OCI-LY7 (cell line): ENCODE measurements at regions not wholly inside any gene's neighbourhood (a gene's known extent, or its start where the extent isn't known, plus 50 kb on each side); places are given as distances from the start of the nearest gene placed in this dataset.

Experiments
- BruUV-seq: library from RNA; stranded (reverse); fragments of 400-500 nt; replicated peaks from 2 replicates; lab custom pipeline; 2021; lab: Mats Ljungman, UMichigan
- CTCF ChIA-PET: fragments of 300-600 bp; sonication (Branson Sonifier 250); formaldehyde crosslinking; loops from one replicate; lab custom pipeline; 2022; ENCODE audit warnings: antibody characterized with exemption; ENCODE audit not compliant: unreplicated experiment; lab: Charles Lee
- POLR2A ChIA-PET: fragments of 300-600 bp; sonication (Branson Sonifier 250); formaldehyde crosslinking; loops from one replicate; lab custom pipeline; 2022; ENCODE audit warnings: antibody characterized with exemption; lab: Charles Lee
- DNase-seq: peaks from one replicate; pipeline ENCODE4 v3.0.0-alpha.2; 2015; ENCODE audit warnings: low spot score
- H2AFZ ChIP-seq: fragments of 200-600 bp; sonication (generic), shearing (Covaris generic); 2 replicates; pipeline ENCODE4 v1.6.1; 2014; ENCODE audit warnings: mild to moderate bottlenecking, antibody characterized with exemption, low read length, moderate library complexity
- H3K27ac ChIP-seq: fragments of 200-600 bp; sonication (generic); 2 replicates; pipeline ENCODE4 v1.5.1; 2014; ENCODE audit warnings: mixed run types, low read depth, mild to moderate bottlenecking, moderate library complexity, low read length, inconsistent platforms; ENCODE audit not compliant: poor library complexity, severe bottlenecking
- H3K36me3 ChIP-seq: fragments of 200-600 bp; sonication (generic); 2 replicates; pipeline ENCODE4 v1.6.1; 2014; ENCODE audit warnings: mild to moderate bottlenecking, antibody characterized with exemption, low read length, moderate library complexity, mixed read lengths; ENCODE audit not compliant: insufficient read depth
- H3K4me1 ChIP-seq: fragments of 200-600 bp; sonication (generic); 2 replicates; pipeline ENCODE4 v1.5.1; 2014; ENCODE audit warnings: mild to moderate bottlenecking, low read length; ENCODE audit not compliant: insufficient read depth, poor library complexity, severe bottlenecking
- H3K4me2 ChIP-seq: fragments of 200-600 bp; sonication (generic); 2 replicates; pipeline ENCODE4 v1.6.1; 2014; ENCODE audit warnings: mild to moderate bottlenecking, low read length
- H3K4me3 ChIP-seq: fragments of 200-600 bp; sonication (generic); 2 replicates; pipeline ENCODE4 v1.5.1; 2014; ENCODE audit warnings: mild to moderate bottlenecking, low read depth, low read length; ENCODE audit not compliant: poor library complexity, severe bottlenecking
- H3K79me2 ChIP-seq: fragments of 200-600 bp; sonication (generic); 2 replicates; pipeline ENCODE4 v1.6.1; 2016; ENCODE audit warnings: low read depth, mild to moderate bottlenecking, low read length, moderate library complexity, mixed read lengths; ENCODE audit not compliant: insufficient read depth
- H3K9me2 ChIP-seq: fragments of 200-600 bp; sonication (generic); 2 replicates; pipeline ENCODE4 v1.6.1; 2016; ENCODE audit warnings: mild to moderate bottlenecking, low read length, mixed read lengths; ENCODE audit not compliant: insufficient read depth
- H3K9me3 ChIP-seq: fragments of 200-600 bp; sonication (generic); 2 replicates; pipeline ENCODE4 v1.6.1; 2014; ENCODE audit warnings: mild to moderate bottlenecking, mixed run types, low read length, mixed read lengths
- H4K20me1 ChIP-seq: fragments of 200-600 bp; sonication (generic); 2 replicates; pipeline ENCODE4 v1.6.1; 2014; ENCODE audit warnings: mild to moderate bottlenecking, antibody characterized with exemption, low read length, moderate library complexity, mixed read lengths; ENCODE audit not compliant: insufficient read depth
- CTCF ChIP-seq: fragments of 200-600 bp; sonication (generic); conservative IDR thresholded peaks from 2 replicates; pipeline ENCODE4 v1.5.1; 2014; ENCODE audit warnings: mild to moderate bottlenecking, antibody characterized with exemption, low read length, moderate library complexity, mixed read lengths
- EZH2phosphoT487 ChIP-seq: fragments of 200-600 bp; sonication (generic); IDR thresholded peaks from 2 replicates; pipeline ENCODE4 v1.6.1; 2018; ENCODE audit warnings: low read depth, borderline replicate concordance, mild to moderate bottlenecking, mixed run types, antibody characterized with exemption, low read length, moderate library complexity, mixed read lengths
- intact Hi-C: fragments of 100-400 bp; cut with micrococcal nuclease; formaldehyde crosslinking; loops from one replicate; pipeline ENCODE4 v1.10.0; 2022; ENCODE audit not compliant: unreplicated experiment

DNA sequence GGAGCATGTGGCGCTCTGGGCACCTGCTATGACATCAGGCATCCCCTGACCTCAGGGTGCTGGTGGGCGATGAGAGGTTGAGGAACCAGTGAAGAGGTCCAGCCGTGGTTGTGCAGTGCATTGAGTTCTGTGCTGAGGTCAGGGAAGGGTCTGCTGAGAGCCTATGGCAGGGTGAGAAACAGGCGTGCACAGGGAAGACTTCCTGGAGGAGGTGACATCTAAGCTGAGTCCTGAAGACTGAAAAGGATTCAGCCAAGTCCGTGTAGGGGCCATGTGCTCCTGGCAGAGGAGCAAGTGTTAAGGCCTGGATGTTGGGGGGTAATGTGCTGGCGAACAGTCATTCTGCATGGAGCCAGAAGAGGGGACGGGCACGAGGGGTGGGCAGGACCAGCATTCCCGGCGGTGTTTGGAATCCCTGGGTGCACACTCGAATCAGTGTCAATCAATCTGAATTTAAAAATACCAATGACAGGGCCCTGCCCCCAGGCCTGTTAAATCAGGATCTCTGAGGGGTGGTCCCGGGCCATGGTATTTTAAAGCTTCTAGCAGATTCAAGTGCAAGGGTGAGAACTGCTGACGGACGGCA, 65.8 kb upstream of the CIBAR2 start:
- POLR2A ChIA-PET: no interaction called here
- BruUV-seq: no TSS peak

DNA sequence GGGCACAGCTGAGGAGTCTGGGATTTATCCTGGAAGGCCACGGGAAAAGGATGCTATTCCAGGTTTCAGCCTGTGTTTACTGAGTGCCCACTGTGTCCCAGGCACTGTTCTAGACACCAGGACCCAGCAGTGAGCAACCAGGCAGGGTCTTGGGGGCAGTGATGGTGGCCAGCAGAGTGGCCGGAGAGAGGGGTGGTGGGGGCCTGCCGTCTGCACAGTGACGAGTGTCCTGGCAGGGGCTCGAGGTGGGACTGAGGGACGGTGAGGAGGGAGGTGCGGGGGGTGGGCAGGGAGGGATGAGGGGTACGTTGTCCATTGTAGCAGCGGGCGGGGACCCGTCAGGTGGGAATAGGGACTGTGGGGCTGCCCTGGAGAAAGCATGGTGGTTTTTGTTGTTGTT, 66.3 kb upstream of the CIBAR2 start:
- TF ChIP-seq CTCF: no peak
- no peak for TF ChIP-seq EZH2phosphoT487
- ChIA-PET CTCF (no interaction called here), POLR2A (no interaction called here)
- Histone ChIP-seq H3K36me3 (no peaks in the 10 kb centered on the region), H3K27ac (no peak overlapping the region), H3K9me3 (no peaks in the 10 kb centered on the region), H3K4me1 (no peaks in the 10 kb centered on the region), H3K4me3 (no peak overlapping the region), H3K9me2 (no peaks in the 10 kb centered on the region), H2AFZ (no peak overlapping the region), H4K20me1 (no peaks in the 10 kb centered on the region), H3K79me2 (no peaks in the 10 kb centered on the region), H3K4me2 (no peak overlapping the region)
- BruUV-seq: no TSS peak
- intact Hi-C loops: no loop called here
- DNase-seq: no peak

More for the DNA sequence above, 65.8 kb upstream of the CIBAR2 start:
- CTCF ChIA-PET: no interaction called here
- Histone ChIP-seq H2AFZ (no peak overlapping the region), H3K4me3 (no peak overlapping the region), H4K20me1 (no peaks in the 10 kb centered on the region), H3K4me1 (no peaks in the 10 kb centered on the region), H3K79me2 (no peaks in the 10 kb centered on the region), H3K27ac (no peak overlapping the region), H3K4me2 (no peak overlapping the region), H3K36me3 (no peaks in the 10 kb centered on the region), H3K9me2 (no peaks in the 10 kb centered on the region), H3K9me3 (no peaks in the 10 kb centered on the region)
- DNase-seq: no peak
- no peak for TF ChIP-seq CTCF
- no peak for TF ChIP-seq EZH2phosphoT487
- intact Hi-C loops: no loop called here

DNA sequence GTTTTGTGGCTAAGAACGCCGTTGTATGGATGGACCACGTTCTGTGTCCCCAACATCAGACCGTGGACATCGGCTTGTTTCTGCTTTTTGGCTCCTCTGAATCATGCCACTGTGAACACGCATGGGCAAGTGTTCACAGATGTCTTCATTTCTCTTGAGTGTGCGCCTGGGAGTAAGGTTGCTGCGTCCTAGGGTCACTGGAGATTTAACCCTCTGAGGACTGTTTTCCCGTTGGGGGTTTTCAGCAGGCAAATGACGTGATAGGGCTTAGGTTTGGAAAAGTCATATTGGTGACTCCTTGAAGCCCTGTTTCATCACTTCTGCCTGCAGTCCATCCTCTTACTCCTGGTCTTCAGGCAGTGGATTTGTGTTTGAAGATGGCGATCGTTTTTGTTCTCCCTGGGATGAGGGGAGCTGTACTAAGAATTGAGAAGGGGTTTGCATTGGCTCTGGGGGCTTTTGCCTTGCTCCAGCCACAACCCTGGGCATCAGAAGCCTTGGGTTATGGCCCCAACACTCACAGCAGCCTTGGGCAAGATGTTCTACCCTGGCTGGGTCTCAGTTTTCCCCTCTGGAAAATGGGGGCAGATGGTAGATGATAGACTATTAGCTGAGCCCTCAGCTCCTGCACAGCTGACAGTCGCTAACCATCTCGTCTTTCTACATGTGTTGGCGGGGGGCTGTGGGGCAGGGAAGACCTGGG, 67.2 kb upstream of the CIBAR2 start:
- no peaks in the 10 kb centered on the region for H3K9me2 ChIP-seq
- H2AFZ ChIP-seq: no peak overlapping the region
- no peaks in the 10 kb centered on the region for H3K36me3 ChIP-seq
- no peak overlapping the region for H3K27ac ChIP-seq
- TF ChIP-seq CTCF: no peak
- no peak for TF ChIP-seq EZH2phosphoT487
- DNase-seq: no peak
- H3K9me3 ChIP-seq: no peaks in the 10 kb centered on the region
- intact Hi-C loops: no loop called here
- no peak overlapping the region for H3K4me2 ChIP-seq
- no peak overlapping the region for H3K4me3 ChIP-seq
- no peaks in the 10 kb centered on the region for H3K79me2 ChIP-seq
- no TSS peak for BruUV-seq
- CTCF ChIA-PET: no interaction called here
- POLR2A ChIA-PET: no interaction called here
- H3K4me1 ChIP-seq: no peaks in the 10 kb centered on the region
- H4K20me1 ChIP-seq: no peaks in the 10 kb centered on the region
